Upper lobe of right lung (tissue), 1 donor: ENCODE measurements at regions not wholly inside any gene's neighbourhood (a gene's known extent, or its start where the extent isn't known, plus 50 kb on each side); places are given as distances from the start of the nearest gene placed in this dataset.

Experiments
- ATAC-seq: fragments of 200-7000 bp; cut with Tn5 transposase; one replicate; pipeline ENCODE4 v1.9.1; 2020; ENCODE audit warnings: mild to moderate bottlenecking, moderate library complexity
- DNase-seq: peaks from one replicate; pipeline ENCODE4 v3.0.0-alpha.2; 2020
- H3K27ac ChIP-seq: fragments of 200-600 bp; one replicate; pipeline ENCODE4 v1.8.0; 2022
- H3K27me3 ChIP-seq: fragments of 200-600 bp; one replicate; pipeline ENCODE4 v1.8.0; 2022; ENCODE audit warnings: mild to moderate bottlenecking
- H3K36me3 ChIP-seq: fragments of 200-600 bp; one replicate; pipeline ENCODE4 v1.8.0; 2022
- H3K4me1 ChIP-seq: fragments of 200-600 bp; one replicate; pipeline ENCODE4 v1.8.0; 2022
- H3K4me3 ChIP-seq: fragments of 200-600 bp; one replicate; pipeline ENCODE4 v1.8.0; 2022; ENCODE audit warnings: mild to moderate bottlenecking
- H3K9me3 ChIP-seq: fragments of 200-600 bp; one replicate; pipeline ENCODE4 v1.8.0; 2022
- intact Hi-C: fragments of 100-400 bp; cut with DNase I; formaldehyde crosslinking; loops from one replicate; pipeline ENCODE4 v1.11.0; 2022
- TF ChIP-seq, protein P1 (sequence below): fragments of 200-600 bp; IDR thresholded peaks from one replicate; pipeline ENCODE4 v1.8.0; 2022; ENCODE audit warnings: antibody characterized with exemption
- donor health status: DM: no; HTN: yes; CAD: no; lungs with severe emphysema.

DNA sequence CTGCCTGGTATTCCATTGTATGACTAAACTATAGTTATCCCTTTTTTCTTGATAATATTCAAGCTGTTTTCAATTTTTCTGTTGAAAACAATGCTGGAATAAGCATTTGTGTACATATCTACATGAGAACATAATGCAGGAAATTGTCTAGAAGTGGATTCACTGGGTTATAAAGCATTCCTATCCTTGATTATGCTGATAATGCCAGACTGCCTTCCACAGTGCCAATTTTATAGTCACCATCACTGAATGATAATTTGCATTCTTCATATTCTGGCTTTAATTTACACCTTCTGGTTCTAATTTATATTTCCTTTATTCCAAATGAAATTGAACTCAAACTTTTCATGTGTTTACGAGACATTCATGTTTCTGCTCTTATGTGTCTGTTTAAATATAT, 651.0 kb upstream of the PLXNA2 start:
- TF ChIP-seq, protein P1, sequence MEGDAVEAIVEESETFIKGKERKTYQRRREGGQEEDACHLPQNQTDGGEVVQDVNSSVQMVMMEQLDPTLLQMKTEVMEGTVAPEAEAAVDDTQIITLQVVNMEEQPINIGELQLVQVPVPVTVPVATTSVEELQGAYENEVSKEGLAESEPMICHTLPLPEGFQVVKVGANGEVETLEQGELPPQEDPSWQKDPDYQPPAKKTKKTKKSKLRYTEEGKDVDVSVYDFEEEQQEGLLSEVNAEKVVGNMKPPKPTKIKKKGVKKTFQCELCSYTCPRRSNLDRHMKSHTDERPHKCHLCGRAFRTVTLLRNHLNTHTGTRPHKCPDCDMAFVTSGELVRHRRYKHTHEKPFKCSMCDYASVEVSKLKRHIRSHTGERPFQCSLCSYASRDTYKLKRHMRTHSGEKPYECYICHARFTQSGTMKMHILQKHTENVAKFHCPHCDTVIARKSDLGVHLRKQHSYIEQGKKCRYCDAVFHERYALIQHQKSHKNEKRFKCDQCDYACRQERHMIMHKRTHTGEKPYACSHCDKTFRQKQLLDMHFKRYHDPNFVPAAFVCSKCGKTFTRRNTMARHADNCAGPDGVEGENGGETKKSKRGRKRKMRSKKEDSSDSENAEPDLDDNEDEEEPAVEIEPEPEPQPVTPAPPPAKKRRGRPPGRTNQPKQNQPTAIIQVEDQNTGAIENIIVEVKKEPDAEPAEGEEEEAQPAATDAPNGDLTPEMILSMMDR, result no peak
- no peaks in the 10 kb centered on the region for H3K4me1 ChIP-seq

DNA sequence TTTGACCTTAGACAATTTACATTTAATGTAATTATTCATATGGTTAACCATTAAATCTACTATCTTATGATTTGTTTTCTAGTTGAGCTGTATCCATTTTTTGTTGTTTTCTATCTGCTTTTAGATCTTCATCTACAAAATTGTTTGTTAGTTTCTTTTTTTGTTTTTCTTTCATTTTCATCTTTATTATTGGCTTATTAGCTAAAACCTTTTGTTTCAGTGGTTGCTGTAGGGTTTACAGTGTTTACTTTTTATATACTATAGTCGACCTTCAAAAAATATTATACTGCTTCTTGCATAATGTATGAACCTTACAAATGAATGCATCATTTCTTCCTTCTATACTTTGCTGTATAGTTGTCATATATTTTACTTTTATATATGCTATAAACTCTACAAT, 651.6 kb upstream of the PLXNA2 start:
- Histone ChIP-seq H3K36me3 (no peaks in the 10 kb centered on the region), H3K4me3 (no peak overlapping the region), H3K4me1 (no peaks in the 10 kb centered on the region), H3K9me3 (no peaks in the 10 kb centered on the region), H3K27me3 (no peaks in the 10 kb centered on the region), H3K27ac (no peak overlapping the region)
- ATAC-seq (no peak), DNase-seq (no peak)
- TF ChIP-seq, protein P1, result no peak
- intact Hi-C loops, result no loop called here

More for the DNA sequence above, 651.0 kb upstream of the PLXNA2 start:
- Histone ChIP-seq H3K36me3 (no peaks in the 10 kb centered on the region), H3K4me3 (no peak overlapping the region), H3K27ac (no peak overlapping the region), H3K27me3 (no peaks in the 10 kb centered on the region), H3K9me3 (no peaks in the 10 kb centered on the region)
- ATAC-seq (no peak), DNase-seq (no peak)
- intact Hi-C loops, result no loop called here

DNA sequence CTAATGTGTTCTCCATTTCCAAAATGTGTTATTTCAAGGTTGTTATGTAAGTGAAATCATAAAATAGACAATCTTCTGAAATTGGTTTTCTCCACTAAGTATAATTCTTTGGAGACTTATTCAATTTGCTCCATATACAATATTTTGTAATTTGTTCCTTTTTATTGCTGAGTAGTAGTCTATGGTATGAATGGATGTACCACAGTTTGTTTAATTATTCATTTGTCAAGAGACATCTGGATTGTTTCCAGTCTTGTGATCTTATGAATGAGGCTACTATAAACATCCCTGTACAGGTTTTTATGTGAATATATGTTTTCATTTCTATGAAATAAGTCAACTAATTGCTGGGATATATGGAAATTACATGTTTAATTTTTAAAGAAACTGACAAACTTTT, 652.6 kb upstream of the PLXNA2 start:
- DNase-seq (no peak), ATAC-seq (no peak)
- TF ChIP-seq, protein P1, result no peak
- Histone ChIP-seq H3K36me3 (no peaks in the 10 kb centered on the region), H3K9me3 (no peaks in the 10 kb centered on the region), H3K27ac (no peak overlapping the region), H3K4me3 (no peak overlapping the region), H3K27me3 (no peaks in the 10 kb centered on the region), H3K4me1 (no peaks in the 10 kb centered on the region)
- intact Hi-C loops, result no loop called here

DNA sequence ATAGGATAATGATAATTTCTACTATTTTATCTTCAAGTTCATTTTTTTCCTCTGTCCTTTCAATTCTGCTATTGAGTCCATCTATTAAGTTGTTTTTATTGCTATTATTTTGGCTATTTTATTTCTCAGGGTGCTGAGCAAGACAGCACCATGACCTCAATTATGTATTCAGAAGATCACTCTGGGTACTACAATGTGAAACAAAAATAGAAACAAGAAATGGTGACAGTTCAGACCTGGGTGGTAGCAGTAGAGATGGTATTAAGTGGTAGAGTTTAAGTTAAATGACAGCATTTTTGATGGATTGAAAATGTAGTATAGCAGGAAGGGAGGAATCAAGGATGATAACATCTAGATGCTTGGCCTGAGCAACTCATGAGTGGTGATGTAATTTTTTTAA, 655.3 kb upstream of the PLXNA2 start:
- Histone ChIP-seq H3K27me3 (no peaks in the 10 kb centered on the region), H3K4me1 (no peaks in the 10 kb centered on the region), H3K27ac (no peak overlapping the region), H3K36me3 (no peaks in the 10 kb centered on the region), H3K4me3 (no peak overlapping the region), H3K9me3 (no peaks in the 10 kb centered on the region)
- TF ChIP-seq, protein P1, result no peak
- DNase-seq, result no peak
- intact Hi-C loops, result no loop called here
- no peak for ATAC-seq

DNA sequence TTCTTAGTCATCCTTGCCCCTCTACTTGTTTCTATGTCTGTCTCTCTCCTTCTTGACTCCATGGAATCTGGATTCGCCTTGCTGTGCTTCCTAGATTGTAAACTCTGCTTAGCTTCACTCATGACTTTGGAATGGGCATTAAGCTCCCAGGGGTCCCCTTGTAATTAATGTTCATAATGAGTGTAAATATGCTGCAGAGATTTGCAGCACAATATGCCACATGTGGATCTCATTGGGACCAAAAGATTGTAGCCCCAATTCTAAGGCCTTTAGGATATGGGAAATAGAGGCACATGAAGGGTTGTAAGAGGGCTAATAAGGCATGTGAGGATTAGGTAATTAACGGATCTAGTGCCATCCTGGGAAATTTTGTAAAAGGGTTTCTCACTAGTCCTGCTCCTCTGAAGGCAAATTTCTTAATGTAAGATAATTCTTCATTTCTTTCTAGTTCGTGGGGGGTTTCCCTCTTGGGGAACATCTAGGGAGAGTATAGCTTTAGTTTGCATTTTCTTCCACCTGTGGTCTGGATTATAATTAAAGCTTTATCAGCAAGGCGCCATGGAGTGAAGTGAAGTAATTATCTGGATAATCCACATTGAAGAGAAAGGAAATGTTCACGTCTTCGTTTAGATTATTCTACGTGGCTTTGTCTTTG, 659.2 kb upstream of the PLXNA2 start:
- DNase-seq (no peak), ATAC-seq (no peak)
- no peaks in the 10 kb centered on the region for H3K27me3 ChIP-seq
- H3K36me3 ChIP-seq, result no peaks in the 10 kb centered on the region
- H3K4me3 ChIP-seq, result no peak overlapping the region
- H3K27ac ChIP-seq, result no peak overlapping the region
- no peaks in the 10 kb centered on the region for H3K4me1 ChIP-seq
- no peaks in the 10 kb centered on the region for H3K9me3 ChIP-seq
- TF ChIP-seq, protein P1, result no peak
- intact Hi-C loops, result no loop called here

DNA sequence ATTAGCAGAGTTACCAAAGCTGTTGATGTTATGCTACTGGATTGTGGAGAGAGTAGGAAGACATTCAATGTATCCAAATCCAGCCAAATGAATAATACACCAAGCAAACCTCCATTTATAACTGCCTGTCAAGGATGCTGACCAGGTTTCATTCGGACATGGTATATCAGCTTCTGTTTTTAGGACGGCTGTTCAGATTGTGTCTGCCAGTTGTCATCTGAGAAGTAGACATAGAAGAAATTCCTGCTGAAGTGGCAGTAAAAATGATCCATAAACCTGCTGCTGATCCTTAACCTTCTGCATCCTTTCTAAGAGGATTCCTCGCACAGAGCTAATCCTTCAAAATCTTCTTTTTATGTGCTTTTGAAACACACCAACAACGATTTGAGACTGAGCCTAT, 663.6 kb upstream of the PLXNA2 start:
- ATAC-seq (no peak), DNase-seq (no peak)
- Histone ChIP-seq H3K4me3 (no peak overlapping the region), H3K36me3 (no peaks in the 10 kb centered on the region), H3K9me3 (no peaks in the 10 kb centered on the region), H3K27me3 (no peaks in the 10 kb centered on the region), H3K27ac (no peak overlapping the region), H3K4me1 (no peaks in the 10 kb centered on the region)
- intact Hi-C loops, result no loop called here
- TF ChIP-seq, protein P1, result no peak
